Stomach (tissue), 4 donors: ENCODE measurements at regions not wholly inside any gene's neighbourhood (a gene's known extent, or its start where the extent isn't known, plus 50 kb on each side); places are given as distances from the start of the nearest gene placed in this dataset.

Experiments used
- EP300 ChIP-seq: sonication (generic); formaldehyde crosslinking; IDR thresholded peaks from one replicate; pipeline ENCODE4 v1.6.1; 2017; ENCODE audit warnings: antibody characterized with exemption
- POLR2A ChIP-seq, 4 donors: fragments of 450-650 bp; IDR thresholded peaks; one replicate each; pipeline ENCODE4 v1.6.1; 2016; ENCODE audit warnings: antibody characterized with exemption in 4 of 4, control low read depth in 2 of 4, mild to moderate bottlenecking in 1 of 4, moderate library complexity in 1 of 4
- TF ChIP-seq, protein P1 (sequence below), 7 experiments: fragments of 450-650 bp in 4 of 7; fragments of 200-600 bp in 3 of 7; sonication (generic) in 3 of 7; IDR thresholded peaks; one replicate each; pipeline ENCODE4 v1.5.1; 2016 to 2019; ENCODE audit warnings: antibody characterized with exemption in 7 of 7, control low read depth in 2 of 7, mild to moderate bottlenecking in 1 of 7

DNA sequence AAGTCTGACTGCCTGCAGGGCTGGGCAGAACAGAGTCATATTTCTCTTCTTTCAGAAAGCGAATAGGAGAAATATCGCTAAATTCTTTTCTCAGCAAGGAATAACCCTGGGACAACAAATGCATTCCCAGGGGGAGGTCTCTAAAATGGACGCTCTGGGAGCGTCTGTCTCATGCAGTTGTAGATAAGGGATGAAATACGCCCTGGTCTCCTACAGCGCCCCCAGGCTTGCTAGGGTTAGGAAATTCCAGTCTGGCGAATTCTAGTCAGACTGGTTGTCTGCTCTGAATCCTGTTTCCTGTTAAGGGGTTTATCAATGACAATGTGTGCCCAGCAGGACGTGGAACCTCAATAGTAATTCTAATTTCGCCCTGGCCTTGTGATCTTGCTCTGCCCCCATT lies 1214.1 kb downstream of the DIAPH3 start:
- TF ChIP-seq, protein P1, sequence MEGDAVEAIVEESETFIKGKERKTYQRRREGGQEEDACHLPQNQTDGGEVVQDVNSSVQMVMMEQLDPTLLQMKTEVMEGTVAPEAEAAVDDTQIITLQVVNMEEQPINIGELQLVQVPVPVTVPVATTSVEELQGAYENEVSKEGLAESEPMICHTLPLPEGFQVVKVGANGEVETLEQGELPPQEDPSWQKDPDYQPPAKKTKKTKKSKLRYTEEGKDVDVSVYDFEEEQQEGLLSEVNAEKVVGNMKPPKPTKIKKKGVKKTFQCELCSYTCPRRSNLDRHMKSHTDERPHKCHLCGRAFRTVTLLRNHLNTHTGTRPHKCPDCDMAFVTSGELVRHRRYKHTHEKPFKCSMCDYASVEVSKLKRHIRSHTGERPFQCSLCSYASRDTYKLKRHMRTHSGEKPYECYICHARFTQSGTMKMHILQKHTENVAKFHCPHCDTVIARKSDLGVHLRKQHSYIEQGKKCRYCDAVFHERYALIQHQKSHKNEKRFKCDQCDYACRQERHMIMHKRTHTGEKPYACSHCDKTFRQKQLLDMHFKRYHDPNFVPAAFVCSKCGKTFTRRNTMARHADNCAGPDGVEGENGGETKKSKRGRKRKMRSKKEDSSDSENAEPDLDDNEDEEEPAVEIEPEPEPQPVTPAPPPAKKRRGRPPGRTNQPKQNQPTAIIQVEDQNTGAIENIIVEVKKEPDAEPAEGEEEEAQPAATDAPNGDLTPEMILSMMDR (IDR thresholded peaks at IDR 0.05) = no peak
- TF ChIP-seq POLR2A (IDR thresholded peaks at IDR 0.05) (no peak), EP300 (no peak)
